Spleen (tissue), 11 donors: ENCODE measurements at regions not wholly inside any gene's neighbourhood (a gene's known extent, or its start where the extent isn't known, plus 50 kb on each side); places are given as distances from the start of the nearest gene placed in this dataset.

Experiments used
- DNase-seq: peaks from one replicate; pipeline ENCODE4 v3.0.0-alpha.2; 2020
- H3K27ac ChIP-seq, 8 donors: fragments of 200-600 bp; sonication (generic) in 7 of 8; 1 replicate in 4 of 8; 2 replicates in 4 of 8; pipeline versions ENCODE4 v1.5.0 to v1.8.0; 2016 to 2021; ENCODE audit warnings: inconsistent platforms in 4 of 8, mild to moderate bottlenecking in 4 of 8, moderate library complexity in 1 of 8
- H3K27me3 ChIP-seq, 7 donors: fragments of 200-600 bp; sonication (generic) in 6 of 7; replicated peaks in 1 of 7; 1 replicate in 4 of 7; 2 replicates in 3 of 7; pipeline versions ENCODE4 v1.5.0 to v1.8.0; 2016 to 2021; ENCODE audit warnings: inconsistent platforms in 3 of 7, mild to moderate bottlenecking in 1 of 7
- H3K36me3 ChIP-seq, 6 donors: fragments of 200-600 bp; sonication (generic) in 5 of 6; 1 replicate in 4 of 6; 2 replicates in 2 of 6; pipeline versions ENCODE4 v1.5.0 to v1.8.0; 2016 to 2021; ENCODE audit warnings: inconsistent platforms in 2 of 6
- H3K4me1 ChIP-seq, 6 donors: fragments of 200-600 bp; sonication (generic) in 5 of 6; 1 replicate in 3 of 6; 2 replicates in 3 of 6; pipeline versions ENCODE4 v1.5.0 to v1.8.0; 2016 to 2021; ENCODE audit warnings: inconsistent platforms in 3 of 6
- H3K4me3 ChIP-seq, 8 donors: fragments of 200-600 bp; sonication (generic) in 7 of 8; 1 replicate in 4 of 8; 2 replicates in 4 of 8; pipeline versions ENCODE4 v1.5.0 to v1.8.0; 2016 to 2021; ENCODE audit warnings: inconsistent platforms in 4 of 8, mild to moderate bottlenecking in 4 of 8, moderate library complexity in 2 of 8
- H3K9me3 ChIP-seq, 8 donors: fragments of 200-600 bp; sonication (generic) in 7 of 8; 1 replicate in 4 of 8; 2 replicates in 4 of 8; pipeline versions ENCODE4 v1.5.0 to v1.8.0; 2016 to 2021; ENCODE audit warnings: inconsistent platforms in 4 of 8
- POLR2A ChIP-seq, 3 donors: fragments of 450-650 bp; IDR thresholded peaks; one replicate each; pipeline ENCODE4 v1.5.1; 2017; ENCODE audit warnings: antibody characterized with exemption in 3 of 3, mild to moderate bottlenecking in 1 of 3
- POLR2AphosphoS5 ChIP-seq, 3 donors: sonication (generic); formaldehyde crosslinking; IDR thresholded peaks; one replicate each; pipeline ENCODE4 v1.5.1; 2017; ENCODE audit warnings: antibody characterized with exemption in 3 of 3
- WGBS, 5 donors: extraction: QIAGEN DNeasy Blood & Tissue Kit in 3 of 5; methylation state at CpG; one replicate each; pipeline versions ENCODE4 v1.1.5 to v1.1.7; 2013 to 2018; 5-methylcytosine and 5-hydroxymethylcytosine counted together
- intact Hi-C: fragments of 100-400 bp; cut with DNase I; formaldehyde crosslinking; loops from one replicate; pipeline ENCODE4 v1.15.0; 2023; ENCODE audit warnings: low total_unique reads
- TF ChIP-seq, protein P1 (sequence below), 11 experiments: fragments of 200-600 bp in 7 of 11; fragments of 450-650 bp in 4 of 11; sonication (generic) in 4 of 11; IDR thresholded peaks in 8 of 11; conservative IDR thresholded peaks in 3 of 11; 1 replicate in 7 of 11; 2 replicates in 4 of 11; pipeline versions ENCODE4 v1.4.0 to v1.8.0; 2016 to 2021; ENCODE audit warnings: antibody characterized with exemption in 11 of 11, inconsistent platforms in 4 of 11, mild to moderate bottlenecking in 1 of 11
- donor health status: healthy with polysubstance abuse.
- donor health status: DM: no; HTN: no; CAD: no; lungs with moderate emphysema.
- donor health status: DM: no; HTN: no; CAD: no.
- donor health status: Bipolar disorder and iron deficiency.
- donor health status: healthy.
- donor health status: DM: no; HTN: no; CAD: no.
- donor health status: DM: yes; HTN: yes; CAD: no.

DNA sequence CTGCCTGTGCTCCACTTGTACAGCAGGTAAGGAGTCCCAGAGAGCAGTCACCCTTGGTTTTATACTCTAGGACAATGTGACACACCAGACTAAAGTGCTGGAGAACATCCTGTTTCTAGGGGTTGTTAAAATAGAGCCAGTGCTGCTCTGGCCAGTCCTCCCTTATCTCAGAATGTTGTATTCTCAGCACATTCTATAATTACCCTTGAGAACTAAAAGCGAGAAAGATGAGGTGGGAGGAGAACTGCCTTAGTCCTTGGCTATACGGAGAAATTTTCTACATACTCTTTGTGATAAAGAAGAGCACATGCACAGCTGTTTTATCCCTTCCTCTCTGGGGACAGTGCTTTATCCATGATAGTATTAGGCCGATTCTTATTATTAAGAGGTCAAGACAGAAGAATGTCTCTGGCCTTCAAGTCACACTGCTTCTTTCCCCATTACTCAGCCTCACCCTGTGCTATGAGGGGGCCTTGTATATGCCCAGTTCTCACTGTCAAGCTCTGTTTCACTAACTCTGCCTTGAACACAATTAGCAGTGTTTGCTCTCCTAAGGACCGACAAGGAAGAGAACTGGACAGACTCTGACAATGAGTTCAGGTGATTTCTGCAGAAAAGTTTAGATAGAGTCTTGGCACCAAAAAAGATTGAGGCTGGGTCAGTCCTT is 385.8 kb downstream of the TRIB2 start:
- no peaks in the 10 kb centered on the region for H3K27me3 ChIP-seq
- DNase-seq: no peak

DNA sequence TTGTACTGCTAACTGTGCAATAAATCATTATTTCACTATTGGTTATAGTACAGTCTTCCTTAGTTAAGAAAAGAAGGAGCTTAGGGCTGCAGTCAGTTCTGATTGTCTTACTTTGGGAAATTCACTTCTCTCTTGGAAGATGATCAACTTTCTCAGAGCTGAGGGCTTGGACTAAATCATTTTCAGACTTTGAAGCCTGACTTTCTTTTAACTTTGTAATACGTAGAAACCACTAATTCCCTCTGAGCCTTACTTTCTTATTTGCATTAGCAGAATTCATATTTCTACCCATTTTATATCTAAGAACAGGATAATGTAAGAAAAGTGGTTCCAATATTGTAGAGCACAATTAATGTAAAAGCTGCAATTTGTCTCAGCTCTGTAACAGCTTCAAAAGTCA is 386.4 kb downstream of the TRIB2 start:
- Histone ChIP-seq H3K9me3 (peaks cover 0 to 10% (median 0%) of the 10 kb centered on the region in 8 donors), H3K27me3 (no peaks in the 10 kb centered on the region), H3K4me1 (no peaks in the 10 kb centered on the region), H3K27ac (no peak overlapping the region), H3K4me3 (no peak overlapping the region), H3K36me3 (no peaks in the 10 kb centered on the region)
- no peak for TF ChIP-seq POLR2AphosphoS5 (IDR thresholded peaks at IDR 0.05)
- TF ChIP-seq, protein P1, sequence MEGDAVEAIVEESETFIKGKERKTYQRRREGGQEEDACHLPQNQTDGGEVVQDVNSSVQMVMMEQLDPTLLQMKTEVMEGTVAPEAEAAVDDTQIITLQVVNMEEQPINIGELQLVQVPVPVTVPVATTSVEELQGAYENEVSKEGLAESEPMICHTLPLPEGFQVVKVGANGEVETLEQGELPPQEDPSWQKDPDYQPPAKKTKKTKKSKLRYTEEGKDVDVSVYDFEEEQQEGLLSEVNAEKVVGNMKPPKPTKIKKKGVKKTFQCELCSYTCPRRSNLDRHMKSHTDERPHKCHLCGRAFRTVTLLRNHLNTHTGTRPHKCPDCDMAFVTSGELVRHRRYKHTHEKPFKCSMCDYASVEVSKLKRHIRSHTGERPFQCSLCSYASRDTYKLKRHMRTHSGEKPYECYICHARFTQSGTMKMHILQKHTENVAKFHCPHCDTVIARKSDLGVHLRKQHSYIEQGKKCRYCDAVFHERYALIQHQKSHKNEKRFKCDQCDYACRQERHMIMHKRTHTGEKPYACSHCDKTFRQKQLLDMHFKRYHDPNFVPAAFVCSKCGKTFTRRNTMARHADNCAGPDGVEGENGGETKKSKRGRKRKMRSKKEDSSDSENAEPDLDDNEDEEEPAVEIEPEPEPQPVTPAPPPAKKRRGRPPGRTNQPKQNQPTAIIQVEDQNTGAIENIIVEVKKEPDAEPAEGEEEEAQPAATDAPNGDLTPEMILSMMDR (IDR thresholded peaks at IDR 0.05 in 8 of 11, conservative IDR thresholded peaks at IDR 0.05 in 3 of 11): no peak
- no peak for TF ChIP-seq POLR2A (IDR thresholded peaks at IDR 0.05)
- whole genome bisulfite sequencing, 5 donors: 83 to 97% (median 95%) methylated on average over 1 of the region's 1 CpG
- no peak for DNase-seq
- intact Hi-C loops: no loop called here

More for the DNA sequence above, 385.8 kb downstream of the TRIB2 start:
- Histone ChIP-seq H3K27ac (no peak overlapping the region), H3K4me3 (no peak overlapping the region), H3K9me3 (peaks cover 0 to 10% (median 0%) of the 10 kb centered on the region in 8 donors), H3K36me3 (no peaks in the 10 kb centered on the region), H3K4me1 (no peaks in the 10 kb centered on the region)
- intact Hi-C loops: no loop called here
- WGBS, 5 donors: 64 to 79% (median 67%) methylated on average over 4 of the region's 4 CpGs
- TF ChIP-seq POLR2AphosphoS5 (IDR thresholded peaks at IDR 0.05) (no peak), POLR2A (IDR thresholded peaks at IDR 0.05) (no peak)
- TF ChIP-seq, protein P1 (IDR thresholded peaks at IDR 0.05 in 8 of 11, conservative IDR thresholded peaks at IDR 0.05 in 3 of 11): no peak

DNA sequence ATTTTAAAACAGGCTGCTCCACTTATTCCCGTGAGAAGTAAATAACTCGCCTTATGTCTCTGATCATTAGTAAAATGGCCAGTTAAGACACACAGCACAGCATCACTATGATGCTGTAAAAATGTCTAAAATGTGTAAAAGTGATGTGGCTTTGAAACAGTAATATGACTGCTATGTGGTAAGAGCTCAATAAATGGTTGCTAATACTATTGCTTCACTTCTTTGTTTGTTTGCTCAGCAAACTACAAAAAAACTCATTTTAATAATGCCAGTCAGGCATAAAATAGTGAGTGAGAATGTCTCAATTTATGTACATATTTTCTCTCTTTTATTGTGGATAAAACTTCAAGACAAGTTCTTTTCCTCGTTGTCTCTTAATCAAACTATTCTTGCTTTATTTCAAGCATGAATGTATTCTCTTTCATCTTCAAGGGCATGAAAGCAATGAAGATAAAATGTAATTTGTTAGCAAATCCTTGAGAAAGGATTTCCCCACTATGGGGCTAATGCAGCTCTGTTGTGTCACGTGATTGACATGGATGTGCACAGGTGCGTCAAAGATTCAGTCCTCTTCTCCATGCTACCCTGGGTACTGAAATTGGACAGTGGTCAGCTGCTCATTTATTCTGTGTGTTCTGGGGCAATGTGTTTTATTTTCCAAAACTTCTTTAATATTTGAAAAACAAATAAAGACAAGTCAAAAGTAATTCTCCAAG is 387.2 kb downstream of the TRIB2 start:
- H3K4me1 ChIP-seq: no peaks in the 10 kb centered on the region
- H3K27me3 ChIP-seq: no peaks in the 10 kb centered on the region
- DNase-seq: no peak
- H3K27ac ChIP-seq: no peak overlapping the region
- intact Hi-C loops: no loop called here
- 68 to 82% (median 71%) methylated on average over 5 of the region's 5 CpGs for WGBS, 5 donors
- peaks cover 0 to 2% (median 0%) of the 10 kb centered on the region in 8 donors for H3K9me3 ChIP-seq
- TF ChIP-seq POLR2AphosphoS5 (IDR thresholded peaks at IDR 0.05) (no peak), POLR2A (IDR thresholded peaks at IDR 0.05) (no peak)
- TF ChIP-seq, protein P1 (IDR thresholded peaks at IDR 0.05 in 8 of 11, conservative IDR thresholded peaks at IDR 0.05 in 3 of 11): no peak
- H3K36me3 ChIP-seq: no peaks in the 10 kb centered on the region
- H3K4me3 ChIP-seq: no peak overlapping the region

DNA sequence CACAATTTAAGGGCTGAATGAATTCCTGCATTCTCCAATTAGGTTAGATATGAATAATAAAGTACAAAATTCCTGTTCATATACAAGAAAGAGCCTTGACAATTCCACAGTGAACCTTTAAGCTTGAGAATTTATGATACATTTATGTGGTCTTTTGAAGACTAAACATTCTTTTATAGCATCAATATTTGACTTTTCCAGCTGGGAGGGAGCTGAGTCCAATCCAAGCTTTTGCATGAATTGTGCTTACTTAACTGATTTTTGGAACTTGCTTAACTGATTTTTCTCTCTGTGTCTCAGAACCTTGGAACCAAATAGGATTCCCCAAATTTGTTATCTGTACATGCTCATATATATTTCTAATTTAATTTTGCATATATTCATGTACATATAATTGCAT is 388.0 kb downstream of the TRIB2 start:
- Histone ChIP-seq H3K9me3 (no peaks in the 10 kb centered on the region), H3K4me3 (no peak overlapping the region), H3K36me3 (no peaks in the 10 kb centered on the region), H3K27me3 (no peaks in the 10 kb centered on the region), H3K27ac (no peak overlapping the region), H3K4me1 (no peaks in the 10 kb centered on the region)
- DNase-seq: no peak
- intact Hi-C loops: no loop called here
- TF ChIP-seq POLR2AphosphoS5 (IDR thresholded peaks at IDR 0.05) (no peak), POLR2A (IDR thresholded peaks at IDR 0.05) (no peak)
- TF ChIP-seq, protein P1 (IDR thresholded peaks at IDR 0.05 in 8 of 11, conservative IDR thresholded peaks at IDR 0.05 in 3 of 11): no peak
